H1 (cell line): ENCODE measurements at regions not wholly inside any gene's neighbourhood (a gene's known extent, or its start where the extent isn't known, plus 50 kb on each side); places are given as distances from the start of the nearest gene placed in this dataset.

Source experiments
- CTCF ChIA-PET: fragments of 300-600 bp; sonication (Branson Sonifier 250); formaldehyde crosslinking; loops from one replicate; lab custom pipeline; 2021; ENCODE audit not compliant: partially characterized antibody; lab: Charles Lee
- POLR2A ChIA-PET: fragments of 300-600 bp; sonication (Branson Sonifier 250); formaldehyde crosslinking; loops from one replicate; lab custom pipeline; 2021; ENCODE audit warnings: inconsistent platforms; ENCODE audit not compliant: partially characterized antibody; lab: Charles Lee
- DNase-seq, 2 experiments: peaks; one replicate each; pipeline versions ENCODE4 v3.0.0 to v3.0.0-alpha.2; 2010 to 2022; ENCODE audit warnings: low spot score in 2 of 2, low read depth in 1 of 2, mixed read lengths in 1 of 2
- FAIRE-seq: peaks from 2 replicates; lab custom pipeline; 2011; peaks lifted over from hg19 to GRCh38; lab: Jason Lieb, UNC
- H2AFZ ChIP-seq: 2 replicates; pipeline ENCODE4 v1.8.1; 2012; ENCODE audit warnings: low read length, inconsistent platforms
- H2AK5ac ChIP-seq: 2 replicates; pipeline ENCODE4 v1.6.1; 2013; ENCODE audit warnings: low read depth, low read length
- H2BK120ac ChIP-seq: replicated peaks from 2 replicates; pipeline ENCODE3; 2013; ENCODE audit warnings: low read depth, low read length, inconsistent platforms
- H2BK12ac ChIP-seq: 2 replicates; pipeline ENCODE4 v1.6.1; 2013; ENCODE audit warnings: low read depth, low read length
- H2BK15ac ChIP-seq: 2 replicates; pipeline ENCODE4 v1.6.1; 2013; ENCODE audit warnings: low read length
- H2BK20ac ChIP-seq: 2 replicates; pipeline ENCODE4 v1.6.1; 2013; ENCODE audit warnings: low read length
- H2BK5ac ChIP-seq: 2 replicates; pipeline ENCODE4 v1.6.1; 2013; ENCODE audit warnings: low read depth, low read length
- H3K14ac ChIP-seq: 2 replicates; pipeline ENCODE4 v1.6.1; 2013; ENCODE audit warnings: inconsistent platforms; ENCODE audit not compliant: insufficient read length
- H3K18ac ChIP-seq: 2 replicates; pipeline ENCODE4 v1.6.1; 2013; ENCODE audit warnings: low read length; ENCODE audit errors: extremely low read depth
- H3K23ac ChIP-seq: 2 replicates; pipeline ENCODE4 v1.6.1; 2013; ENCODE audit warnings: inconsistent platforms; ENCODE audit not compliant: insufficient read length
- H3K23me2 ChIP-seq: 2 replicates; pipeline ENCODE4 v1.6.1; 2013; ENCODE audit warnings: low read depth, low read length
- H3K27ac ChIP-seq: 2 replicates; pipeline ENCODE4 v1.6.1; 2011; ENCODE audit warnings: low read depth, low read length, inconsistent platforms
- H3K27me3 ChIP-seq, 4 experiments: replicated peaks in 1 of 4; 1 replicate in 1 of 4; 2 replicates in 3 of 4; pipeline versions ENCODE4 v1.6.1 to v1.8.1; 2011 to 2013; ENCODE audit warnings: low read length in 3 of 4, mild to moderate bottlenecking in 3 of 4, inconsistent platforms in 2 of 4, mixed read lengths in 2 of 4, moderate library complexity in 1 of 4; ENCODE audit not compliant: control insufficient read depth in 3 of 4, insufficient read depth in 3 of 4; ENCODE audit errors: extremely low read depth in 1 of 4
- H3K36me3 ChIP-seq, 4 experiments: 2 replicates each; pipeline versions ENCODE4 v1.6.1 to v1.8.1; 2011 to 2013; ENCODE audit warnings: mild to moderate bottlenecking in 4 of 4, low read length in 3 of 4, moderate library complexity in 2 of 4, control low read depth in 1 of 4, inconsistent platforms in 1 of 4; ENCODE audit not compliant: insufficient read depth in 4 of 4, control insufficient read depth in 2 of 4
- H3K4ac ChIP-seq: replicated peaks from 2 replicates; pipeline ENCODE3; 2013; ENCODE audit warnings: low read length, low read depth, mixed read lengths, inconsistent platforms; ENCODE audit not compliant: insufficient read length
- H3K4me1 ChIP-seq, 4 experiments: replicated peaks in 1 of 4; 1 replicate in 1 of 4; 2 replicates in 3 of 4; pipeline versions ENCODE4 v1.6.1 to v1.8.1; 2011 to 2013; ENCODE audit warnings: low read length in 3 of 4, inconsistent platforms in 2 of 4, mixed read lengths in 1 of 4; ENCODE audit not compliant: insufficient read depth in 4 of 4, control insufficient read depth in 3 of 4
- H3K4me2 ChIP-seq, 2 experiments: 2 replicates each; pipeline versions ENCODE4 v1.6.1 to v1.8.1; 2011 to 2013; ENCODE audit warnings: low read depth in 2 of 2, low read length in 2 of 2, control low read depth in 1 of 2, inconsistent platforms in 1 of 2, mild to moderate bottlenecking in 1 of 2; ENCODE audit not compliant: insufficient read depth in 1 of 2
- H3K4me3 ChIP-seq, 4 experiments: fragments of 200-600, 300-600 bp in 1 of 4; sonication (generic), shearing (Covaris generic), sonication (Bioruptor Twin) in 1 of 4; 2 replicates each; pipeline versions ENCODE4 v1.5.1 to v1.8.1; 2011 to 2016; ENCODE audit warnings: low read length in 4 of 4, low read depth in 3 of 4, control low read depth in 2 of 4, inconsistent platforms in 2 of 4, mild to moderate bottlenecking in 2 of 4, mixed read lengths in 1 of 4, moderate library complexity in 1 of 4; ENCODE audit not compliant: insufficient read depth in 2 of 4; ENCODE audit errors: extremely low read depth in 1 of 4
- H3K56ac ChIP-seq: replicated peaks from 2 replicates; pipeline ENCODE3; 2013; ENCODE audit warnings: low read depth, mild to moderate bottlenecking, mixed read lengths, low read length, inconsistent platforms; ENCODE audit not compliant: insufficient read length
- H3K79me1 ChIP-seq: 2 replicates; pipeline ENCODE4 v1.6.1; 2013; ENCODE audit warnings: low read depth, low read length, control low read depth
- H3K79me2 ChIP-seq, 2 experiments: 2 replicates each; pipeline versions ENCODE4 v1.6.1 to v1.8.1; 2012 to 2013; ENCODE audit warnings: low read length in 2 of 2, mild to moderate bottlenecking in 2 of 2, inconsistent platforms in 1 of 2; ENCODE audit not compliant: insufficient read depth in 2 of 2, control insufficient read depth in 1 of 2
- H3K9ac ChIP-seq, 4 experiments: replicated peaks in 1 of 4; 1 replicate in 1 of 4; 2 replicates in 3 of 4; pipeline versions ENCODE4 v1.6.1 to v1.8.1; 2011 to 2013; ENCODE audit warnings: low read depth in 3 of 4, low read length in 3 of 4, control low read depth in 2 of 4, mild to moderate bottlenecking in 2 of 4, moderate library complexity in 2 of 4, inconsistent platforms in 1 of 4; ENCODE audit errors: extremely low read depth in 1 of 4
- H3K9me3 ChIP-seq, 2 experiments: 2 replicates each; pipeline versions ENCODE4 v1.6.1 to v1.8.1; 2012 to 2013; ENCODE audit warnings: mild to moderate bottlenecking in 2 of 2, moderate library complexity in 2 of 2, control low read depth in 1 of 2, inconsistent platforms in 1 of 2, low read depth in 1 of 2, low read length in 1 of 2, mixed read lengths in 1 of 2; ENCODE audit not compliant: insufficient read depth in 2 of 2
- H4K20me1 ChIP-seq, 2 experiments: replicated peaks in 1 of 2; 2 replicates each; pipeline versions ENCODE3 to v1.8.1; 2011 to 2013; ENCODE audit warnings: inconsistent platforms in 2 of 2, low read length in 2 of 2, mild to moderate bottlenecking in 1 of 2; ENCODE audit not compliant: insufficient read depth in 2 of 2, control insufficient read depth in 1 of 2
- H4K5ac ChIP-seq: 2 replicates; pipeline ENCODE4 v1.6.1; 2013; ENCODE audit warnings: low read length, low read depth, mixed read lengths, inconsistent platforms; ENCODE audit not compliant: insufficient read length
- H4K8ac ChIP-seq: 2 replicates; pipeline ENCODE4 v1.8.0; 2013; ENCODE audit warnings: mild to moderate bottlenecking, moderate library complexity, low read length, inconsistent platforms; ENCODE audit not compliant: insufficient read depth; ENCODE audit errors: extremely low read depth
- H4K91ac ChIP-seq: replicated peaks from 2 replicates; pipeline ENCODE3; 2013; ENCODE audit warnings: low read length, mixed read lengths, inconsistent platforms; ENCODE audit not compliant: insufficient read length
- CBX8 ChIP-seq: fragments of 300-800, 300-1000 bp; sonication (generic); IDR thresholded peaks from 2 replicates; pipeline ENCODE4 v1.7.1; 2016; ENCODE audit warnings: low read depth, low read length, borderline replicate concordance
- CHD2 ChIP-seq: IDR thresholded peaks from 2 replicates; pipeline ENCODE4 v1.6.1; 2012; ENCODE audit warnings: low read length, improper control_type of control experiment
- KDM4A ChIP-seq: IDR thresholded peaks from one replicate; pipeline ENCODE4 v1.7.1; 2012; ENCODE audit warnings: low read depth, mild to moderate bottlenecking, moderate library complexity, low read length, inconsistent platforms; ENCODE audit not compliant: severe bottlenecking
- RAD21 ChIP-seq, 2 experiments: IDR thresholded peaks in 1 of 2; conservative IDR thresholded peaks in 1 of 2; 2 replicates each; pipeline ENCODE4 v1.6.1; 2011; ENCODE audit warnings: low read depth in 2 of 2, low read length in 2 of 2, improper control_type of control experiment in 1 of 2, inconsistent platforms in 1 of 2, mild to moderate bottlenecking in 1 of 2, moderate library complexity in 1 of 2
- SUZ12 ChIP-seq: fragments of 200-600 bp; sonication (generic); IDR thresholded peaks from 2 replicates; pipeline ENCODE4 v1.6.1; 2012; ENCODE audit warnings: mild to moderate bottlenecking, inconsistent platforms, low read length, moderate library complexity, mixed read lengths
- TAF1 ChIP-seq: IDR thresholded peaks from 2 replicates; pipeline ENCODE4 v1.6.1; 2011; ENCODE audit warnings: mild to moderate bottlenecking, low read depth, low read length
- WGBS, 2 experiments: shearing (Covaris generic) in 1 of 2; methylation state at CpG; one replicate each; pipeline versions ENCODE4 v1.1.6 to v1.1.7; 2013 to 2015; ENCODE audit warnings: low lambda C conversion rate in 2 of 2, mixed read lengths in 2 of 2, inconsistent platforms in 1 of 2, low coverage in 1 of 2, missing lambda C conversion rate in 1 of 2; ENCODE audit not compliant: insufficient replicate concordance in 2 of 2, insufficient coverage in 1 of 2, insufficient read length in 1 of 2; ENCODE audit errors: extremely low coverage in 1 of 2, missing lambda C conversion rate in 1 of 2; 5-methylcytosine and 5-hydroxymethylcytosine counted together

- Histone ChIP-seq H3K9ac (no peak overlapping the region), H2BK20ac (no peak overlapping the region), H4K5ac (no peak overlapping the region), H3K36me3 (no peaks in the 10 kb centered on the region), H2BK15ac (no peak overlapping the region), H3K79me2 (no peaks in the 10 kb centered on the region), H3K27ac (no peak overlapping the region), H3K4me1 (no peaks in the 10 kb centered on the region), H2AFZ (peak overlapping the region; percentile 50; the same call in 1 of the 2 replicates), H2AK5ac (no peak overlapping the region), H2BK12ac (no peak overlapping the region), H4K20me1 (no peaks in the 10 kb centered on the region), H3K4ac (no peak overlapping the region), H3K27me3 (no peaks in the 10 kb centered on the region; a peak in 1 of 7 replicates), H3K14ac (no peak overlapping the region), H3K9me3 (no peaks in the 10 kb centered on the region), H2BK120ac (no peak overlapping the region), H4K91ac (no peak overlapping the region), H4K8ac (no peak overlapping the region), H3K79me1 (no peaks in the 10 kb centered on the region), H3K4me3 (no peak overlapping the region), H3K18ac (no peak overlapping the region), H2BK5ac (no peak overlapping the region), H3K23ac (no peak overlapping the region), H3K23me2 (no peaks in the 10 kb centered on the region; the same call in 1 of the 2 replicates), H3K4me2 (no peak overlapping the region), H3K56ac (no peak overlapping the region)
- POLR2A ChIA-PET, result no interaction called here
- WGBS, 2 experiments, result 87% methylated on average over 11 of the region's 11 CpGs; no CpG with 5 or more reads in 1 of the 2 experiments
- TF ChIP-seq SUZ12 (no peak), CBX8 (no peak), CHD2 (no peak), TAF1 (no peak), RAD21 (IDR thresholded peaks at IDR 0.05 in 1 of 2, conservative IDR thresholded peaks at IDR 0.05 in 1 of 2; ENCODE audit: low read depth in 2 of 2, low read length in 2 of 2) (no peak), KDM4A (no peak)
- FAIRE-seq (no peak), DNase-seq (no peak)
- CTCF ChIA-PET, result interaction anchor here (0.6 to 0.7 kb wide), 2 partner anchors 14 to 18 kb away, joined by 3 to 6 read pairs; no protein-coding TSS in a partner anchor
Observed at GRCh38 chr21:32114419-32115035, 164.3 kb downstream of the MIS18A start.
